ENCODE measurements at regions not wholly inside any gene's neighbourhood (a gene's known extent, or its start where the extent isn't known, plus 50 kb on each side); places are given as distances from the start of the nearest gene placed in this dataset.

- no peak for TF ChIP-seq POLR2A (IDR thresholded peaks at IDR 0.05)
- TF ChIP-seq CTCF (IDR thresholded peaks at IDR 0.05): no peak
- Histone ChIP-seq H3K9me3 (no peaks in the 10 kb centered on the region), H3K36me3 (ENCODE audit: low read depth, missing control alignments) (no peaks in the 10 kb centered on the region), H3K27me3 (no peaks in the 10 kb centered on the region), H3K4me3 (no peak overlapping the region), H3K4me1 (no peaks in the 10 kb centered on the region), H3K27ac (no peak overlapping the region)
- no peak for DNase-seq
- intact Hi-C loops (cut with DNase I; ENCODE audit: low total_unique reads): no loop called here
- WGBS, 2 donors: 37 to 43% methylated on average over 1 of the region's 1 CpG
Observed at GRCh38 chr17:69761011-69761410, 314.0 kb upstream of the KCNJ16 start.

- H3K27ac ChIP-seq: no peak overlapping the region
- WGBS, 2 donors: 65 to 69% methylated on average over 4 of the region's 4 CpGs
- TF ChIP-seq POLR2A (IDR thresholded peaks at IDR 0.05) (no peak), CTCF (IDR thresholded peaks at IDR 0.05) (no peak)
- H3K27me3 ChIP-seq: no peaks in the 10 kb centered on the region
- intact Hi-C loops (cut with DNase I; ENCODE audit: low total_unique reads): no loop called here
- H3K4me1 ChIP-seq: no peaks in the 10 kb centered on the region
- H3K36me3 ChIP-seq (ENCODE audit: low read depth, missing control alignments): no peaks in the 10 kb centered on the region
- H3K9me3 ChIP-seq: no peaks in the 10 kb centered on the region
- no peak overlapping the region for H3K4me3 ChIP-seq
- DNase-seq: no peak
Observed at GRCh38 chr17:69761767-69762321, 313.2 kb upstream of the KCNJ16 start.

- no peak overlapping the region for H3K27ac ChIP-seq
- no peaks in the 10 kb centered on the region for H3K27me3 ChIP-seq
- no peak overlapping the region for H3K4me3 ChIP-seq
- WGBS, 2 donors: 63 to 71% methylated on average over 1 of the region's 1 CpG
- TF ChIP-seq CTCF (IDR thresholded peaks at IDR 0.05) (no peak), POLR2A (IDR thresholded peaks at IDR 0.05) (no peak)
- DNase-seq: no peak
- no peaks in the 10 kb centered on the region for H3K4me1 ChIP-seq
- no peaks in the 10 kb centered on the region for H3K9me3 ChIP-seq
- H3K36me3 ChIP-seq (ENCODE audit: low read depth, missing control alignments): no peaks in the 10 kb centered on the region
- intact Hi-C loops (cut with DNase I; ENCODE audit: low total_unique reads): no loop called here
Observed at GRCh38 chr17:69762359-69762758, 312.7 kb upstream of the KCNJ16 start.

- Histone ChIP-seq H3K27me3 (no peaks in the 10 kb centered on the region), H3K4me1 (no peaks in the 10 kb centered on the region), H3K9me3 (no peaks in the 10 kb centered on the region), H3K36me3 (ENCODE audit: low read depth, missing control alignments) (no peaks in the 10 kb centered on the region), H3K4me3 (no peak overlapping the region), H3K27ac (no peak overlapping the region)
- TF ChIP-seq CTCF (IDR thresholded peaks at IDR 0.05): no peak
- TF ChIP-seq POLR2A (IDR thresholded peaks at IDR 0.05): no peak
- 92 to 93% methylated on average over 2 of the region's 2 CpGs for WGBS, 2 donors
- intact Hi-C loops (cut with DNase I; ENCODE audit: low total_unique reads): no loop called here
- DNase-seq: no peak
Observed at GRCh38 chr17:69762766-69763165, 312.3 kb upstream of the KCNJ16 start.

- Histone ChIP-seq H3K4me3 (no peak overlapping the region), H3K27me3 (no peaks in the 10 kb centered on the region), H3K9me3 (no peaks in the 10 kb centered on the region), H3K36me3 (ENCODE audit: low read depth, missing control alignments) (no peaks in the 10 kb centered on the region), H3K4me1 (no peaks in the 10 kb centered on the region), H3K27ac (no peak overlapping the region)
- TF ChIP-seq CTCF (IDR thresholded peaks at IDR 0.05) (no peak), POLR2A (IDR thresholded peaks at IDR 0.05) (no peak)
- intact Hi-C loops (cut with DNase I; ENCODE audit: low total_unique reads): no loop called here
- DNase-seq: no peak
- WGBS, 2 donors: 86 to 92% methylated on average over 3 of the region's 3 CpGs
Observed at GRCh38 chr17:69763503-69763902, 311.5 kb upstream of the KCNJ16 start.

Measured in testis (tissue), 2 donors.